ENCODE measurements at regions not wholly inside any gene's neighbourhood (a gene's known extent, or its start where the extent isn't known, plus 50 kb on each side); places are given as distances from the start of the nearest gene placed in this dataset.

DNA sequence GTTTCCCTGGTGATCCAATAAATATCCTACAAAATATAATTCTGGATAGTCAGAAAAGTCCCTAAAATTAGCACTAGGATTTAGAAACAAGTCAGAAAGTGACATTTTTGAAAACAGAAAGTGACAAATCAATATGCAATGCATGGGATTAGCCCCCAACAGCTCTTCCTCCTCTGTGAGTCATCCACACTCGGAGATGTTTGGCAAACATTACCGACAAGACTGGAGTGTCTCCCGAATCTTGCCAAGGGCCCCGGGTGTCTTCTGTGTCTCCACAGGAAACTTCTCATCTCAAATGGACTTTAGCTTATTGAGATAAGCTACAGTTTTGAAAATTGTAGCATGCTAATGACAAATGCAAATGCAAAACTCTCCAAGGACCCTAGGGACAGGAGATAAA, 398.9 kb upstream of the CCDC196 start:
- TF ChIP-seq, protein P1, sequence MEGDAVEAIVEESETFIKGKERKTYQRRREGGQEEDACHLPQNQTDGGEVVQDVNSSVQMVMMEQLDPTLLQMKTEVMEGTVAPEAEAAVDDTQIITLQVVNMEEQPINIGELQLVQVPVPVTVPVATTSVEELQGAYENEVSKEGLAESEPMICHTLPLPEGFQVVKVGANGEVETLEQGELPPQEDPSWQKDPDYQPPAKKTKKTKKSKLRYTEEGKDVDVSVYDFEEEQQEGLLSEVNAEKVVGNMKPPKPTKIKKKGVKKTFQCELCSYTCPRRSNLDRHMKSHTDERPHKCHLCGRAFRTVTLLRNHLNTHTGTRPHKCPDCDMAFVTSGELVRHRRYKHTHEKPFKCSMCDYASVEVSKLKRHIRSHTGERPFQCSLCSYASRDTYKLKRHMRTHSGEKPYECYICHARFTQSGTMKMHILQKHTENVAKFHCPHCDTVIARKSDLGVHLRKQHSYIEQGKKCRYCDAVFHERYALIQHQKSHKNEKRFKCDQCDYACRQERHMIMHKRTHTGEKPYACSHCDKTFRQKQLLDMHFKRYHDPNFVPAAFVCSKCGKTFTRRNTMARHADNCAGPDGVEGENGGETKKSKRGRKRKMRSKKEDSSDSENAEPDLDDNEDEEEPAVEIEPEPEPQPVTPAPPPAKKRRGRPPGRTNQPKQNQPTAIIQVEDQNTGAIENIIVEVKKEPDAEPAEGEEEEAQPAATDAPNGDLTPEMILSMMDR (IDR thresholded peaks at IDR 0.05; ENCODE audit: low read depth, low read length), result no peak
- no peak for TF ChIP-seq EZH2phosphoT487 (IDR thresholded peaks at IDR 0.05; ENCODE audit: low read depth)
